IMR-90 (cell line): ENCODE measurements at regions not wholly inside any gene's neighbourhood (a gene's known extent, or its start where the extent isn't known, plus 50 kb on each side); places are given as distances from the start of the nearest gene placed in this dataset.
A peak's percentile ranks its signal among the peaks of the same experiment; 100 is the strongest.

ENCODE experiments used
- ATAC-seq: fragments of 200-7000 bp; cut with Tn5 transposase; 2 replicates; pipeline ENCODE4 v1.9.1; 2020; ENCODE audit warnings: low read depth, mild to moderate bottlenecking, moderate library complexity
- BruUV-seq: library from RNA; stranded (reverse); fragments of 400-500 nt; replicated peaks from 2 replicates; lab custom pipeline; 2021; lab: Mats Ljungman, UMichigan
- CTCF ChIA-PET: fragments of 300-600 bp; formaldehyde crosslinking; extraction: SDS; loops from one replicate; lab custom pipeline; 2021; ENCODE audit warnings: antibody characterized with exemption; lab: Yijun Ruan, JAX
- POLR2A ChIA-PET: fragments of 300-600 bp; sonication (Branson Sonifier 250); formaldehyde crosslinking; loops from one replicate; lab custom pipeline; 2022; ENCODE audit warnings: antibody characterized with exemption; ENCODE audit not compliant: unreplicated experiment; lab: Charles Lee
- DNase-seq: peaks from one replicate; pipeline ENCODE4 v3.0.0; 2013
- H2AFZ ChIP-seq: replicated peaks from 2 replicates; pipeline ENCODE3; 2013; ENCODE audit warnings: low read length, mild to moderate bottlenecking; ENCODE audit not compliant: poor library complexity
- H2AK5ac ChIP-seq: 2 replicates; pipeline ENCODE4 v1.6.1; 2013; ENCODE audit warnings: low read depth, low read length, inconsistent platforms
- H2AK9ac ChIP-seq: replicated peaks from 2 replicates; pipeline ENCODE3; 2013; ENCODE audit warnings: mild to moderate bottlenecking, low read depth, low read length, moderate library complexity; ENCODE audit not compliant: poor library complexity
- H2BK120ac ChIP-seq: 2 replicates; pipeline ENCODE4 v1.6.1; 2013; ENCODE audit warnings: low read depth, low read length, inconsistent platforms
- H2BK15ac ChIP-seq: 3 replicates; pipeline ENCODE4 v1.6.1; 2013; ENCODE audit warnings: low read depth, low read length, inconsistent platforms
- H2BK20ac ChIP-seq: 2 replicates; pipeline ENCODE4 v1.6.1; 2013; ENCODE audit warnings: low read depth, mild to moderate bottlenecking, inconsistent platforms, low read length, moderate library complexity
- H2BK5ac ChIP-seq: 2 replicates; pipeline ENCODE4 v1.6.1; 2013; ENCODE audit warnings: mild to moderate bottlenecking, low read depth, low read length, inconsistent platforms; ENCODE audit not compliant: poor library complexity, severe bottlenecking
- H3K14ac ChIP-seq: replicated peaks from 2 replicates; pipeline ENCODE4 v1.6.1; 2013; ENCODE audit warnings: low read depth, low read length, inconsistent platforms
- H3K18ac ChIP-seq: 2 replicates; pipeline ENCODE4 v1.6.1; 2013; ENCODE audit warnings: low read depth, low read length, control low read depth
- H3K23ac ChIP-seq: 2 replicates; pipeline ENCODE4 v1.6.1; 2013; ENCODE audit warnings: low read depth, low read length, inconsistent platforms
- H3K27ac ChIP-seq: 2 replicates; pipeline ENCODE4 v1.5.1; 2013; ENCODE audit warnings: mild to moderate bottlenecking, control low read depth, low read length; ENCODE audit not compliant: insufficient read depth
- H3K27me3 ChIP-seq: 2 replicates; pipeline ENCODE4 v1.6.1; 2013; ENCODE audit warnings: low read length; ENCODE audit not compliant: control insufficient read depth, insufficient read depth
- H3K36me3 ChIP-seq: 2 replicates; pipeline ENCODE4 v1.6.1; 2013; ENCODE audit warnings: low read length, mixed read lengths; ENCODE audit not compliant: control insufficient read depth, insufficient read depth
- H3K4ac ChIP-seq: 2 replicates; pipeline ENCODE4 v1.6.1; 2013; ENCODE audit warnings: low read depth, low read length, inconsistent platforms
- H3K4me1 ChIP-seq: 2 replicates; pipeline ENCODE4 v1.6.1; 2013; ENCODE audit warnings: low read length, mixed read lengths; ENCODE audit not compliant: control insufficient read depth, insufficient read depth
- H3K4me2 ChIP-seq: 2 replicates; pipeline ENCODE4 v1.6.1; 2013; ENCODE audit warnings: low read depth, mild to moderate bottlenecking, control low read depth, low read length, moderate library complexity
- H3K4me3 ChIP-seq: 2 replicates; pipeline ENCODE4 v1.5.1; 2013; ENCODE audit warnings: low read depth, mild to moderate bottlenecking, control low read depth, low read length, moderate library complexity; ENCODE audit not compliant: insufficient read depth
- H3K56ac ChIP-seq: 2 replicates; pipeline ENCODE4 v1.6.1; 2013; ENCODE audit warnings: low read length, inconsistent platforms; ENCODE audit not compliant: insufficient read depth; ENCODE audit errors: extremely low read depth
- H3K79me1 ChIP-seq, 2 experiments: 2 replicates each; pipeline ENCODE4 v1.6.1; 2013; ENCODE audit warnings: low read length in 2 of 2, inconsistent platforms in 1 of 2, low read depth in 1 of 2
- H3K9ac ChIP-seq: 2 replicates; pipeline ENCODE4 v1.6.1; 2013; ENCODE audit warnings: low read depth, low read length, control low read depth
- H3K9me1 ChIP-seq: 2 replicates; pipeline ENCODE4 v1.6.1; 2013; ENCODE audit warnings: low read length, inconsistent platforms; ENCODE audit not compliant: insufficient read depth
- H3K9me3 ChIP-seq: 2 replicates; pipeline ENCODE4 v1.6.1; 2013; ENCODE audit warnings: low read length; ENCODE audit not compliant: control insufficient read depth, insufficient read depth
- H4K20me1 ChIP-seq: 2 replicates; pipeline ENCODE4 v1.6.1; 2013; ENCODE audit warnings: low read length, inconsistent platforms; ENCODE audit not compliant: insufficient read depth
- H4K5ac ChIP-seq: 2 replicates; pipeline ENCODE4 v1.6.1; 2013; ENCODE audit warnings: mild to moderate bottlenecking, low read depth, low read length, control low read depth
- H4K8ac ChIP-seq, 2 experiments: 2 replicates each; pipeline ENCODE4 v1.6.1; 2013; ENCODE audit warnings: low read depth in 2 of 2, low read length in 2 of 2, control low read depth in 1 of 2, inconsistent platforms in 1 of 2
- H4K91ac ChIP-seq: 2 replicates; pipeline ENCODE4 v1.6.1; 2013; ENCODE audit warnings: low read depth, low read length, inconsistent platforms; ENCODE audit not compliant: insufficient read depth
- CHD1 ChIP-seq: IDR thresholded peaks from 2 replicates; pipeline ENCODE4 v1.6.1; 2012; ENCODE audit warnings: low read depth, low read length, improper control_type of control experiment
- FOS ChIP-seq: fragments of 150-350 bp; IDR thresholded peaks from 2 replicates; pipeline ENCODE4 v1.6.1; 2016; ENCODE audit warnings: low read depth, low read length
- WGBS, 2 experiments: methylation state at CpG; one replicate each; pipeline versions ENCODE4 v1.1.5 to v1.1.7; 2013; ENCODE audit warnings: missing lambda C conversion rate in 2 of 2; ENCODE audit not compliant: insufficient read length in 1 of 2; ENCODE audit errors: extremely low coverage in 2 of 2; 5-methylcytosine and 5-hydroxymethylcytosine counted together
- dilution Hi-C: fragments of 300-500 bp; cut with HindIII; formaldehyde crosslinking; loops from one replicate; pipeline ENCODE4 v1.14.3; 2018; ENCODE audit warnings: low sequenced_read_pairs; ENCODE audit not compliant: unreplicated experiment
- in situ Hi-C: fragments of 300-500 bp; cut with MboI; formaldehyde crosslinking; loops from 3 replicates; pipeline ENCODE4 v1.14.3; 2019; ENCODE audit warnings: low sequenced_read_pairs, inconsistent platforms, mixed read lengths
- intact Hi-C: fragments of 100-400 bp; cut with micrococcal nuclease; formaldehyde crosslinking; loops from 2 replicates; pipeline ENCODE4 v1.10.0; 2022

DNA sequence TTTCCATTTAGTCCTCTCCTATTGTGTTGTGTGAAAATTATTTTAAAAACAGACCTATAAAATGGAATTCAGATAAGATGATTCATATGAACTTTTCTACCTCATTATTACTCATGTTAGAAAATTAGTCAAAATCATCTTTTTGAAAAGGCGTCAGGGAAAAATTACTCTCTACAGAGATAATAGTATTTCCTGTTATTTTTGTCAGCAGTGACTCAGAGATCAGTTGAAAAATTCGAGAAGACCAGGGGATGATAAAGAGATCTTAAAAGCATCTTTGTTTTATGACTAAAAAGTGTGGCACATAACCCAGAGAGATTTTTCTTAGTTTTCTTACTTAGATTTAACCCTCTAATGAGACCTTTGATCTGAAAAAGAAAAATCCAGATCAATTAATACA lies 157.9 kb upstream of the CARD18 start:
- H3K79me1 ChIP-seq: no peaks in the 10 kb centered on the region
- no peak overlapping the region for H2AFZ ChIP-seq
- H2BK5ac ChIP-seq: peak overlapping the region; percentile 90
- H4K5ac ChIP-seq: no peak overlapping the region
- ChIA-PET CTCF (no interaction called here), POLR2A (no interaction called here)
- no peaks in the 10 kb centered on the region for H4K20me1 ChIP-seq
- H3K18ac ChIP-seq: no peak overlapping the region
- dilution Hi-C loops (no loop called here), in situ Hi-C loops (no loop called here), intact Hi-C loops (no loop called here)
- H2BK20ac ChIP-seq: no peak overlapping the region
- no peak overlapping the region for H3K4me3 ChIP-seq
- H3K36me3 ChIP-seq: no peaks in the 10 kb centered on the region
- H4K8ac ChIP-seq: no peak overlapping the region
- no peak overlapping the region for H3K9ac ChIP-seq
- H3K27ac ChIP-seq: no peak overlapping the region
- no peak overlapping the region for H2BK120ac ChIP-seq
- H3K9me1 ChIP-seq: peaks cover 9% of the 10 kb centered on the region
- no peak for TF ChIP-seq CHD1
- TF ChIP-seq FOS: peak; percentile 35; the same call in 1 of the 2 replicates
- peaks cover 14% of the 10 kb centered on the region for H3K4me1 ChIP-seq
- no TSS peak for BruUV-seq
- no peak overlapping the region for H3K56ac ChIP-seq
- no peak overlapping the region for H3K4ac ChIP-seq
- H3K27me3 ChIP-seq: no peaks in the 10 kb centered on the region
- no peak overlapping the region for H3K23ac ChIP-seq
- H2AK5ac ChIP-seq: no peak overlapping the region
- H3K9me3 ChIP-seq: no peaks in the 10 kb centered on the region
- no peak overlapping the region for H4K91ac ChIP-seq
- ATAC-seq (peak; percentile 64), DNase-seq (peak; percentile 73)
- no peak overlapping the region for H2BK15ac ChIP-seq
- no peak overlapping the region for H3K4me2 ChIP-seq
- no peak overlapping the region for H2AK9ac ChIP-seq
- no peak overlapping the region for H3K14ac ChIP-seq
- WGBS, 2 experiments: no CpG with 5 or more reads among the region's 2 CpGs
